Neutrophil (primary cell): ENCODE measurements at regions not wholly inside any gene's neighbourhood (a gene's known extent, or its start where the extent isn't known, plus 50 kb on each side); places are given as distances from the start of the nearest gene placed in this dataset.

ENCODE experiments used
- H3K27ac ChIP-seq: fragments of 200-600 bp; sonication (generic); 2 replicates; pipeline ENCODE4 v1.5.1; 2016; ENCODE audit warnings: mild to moderate bottlenecking, moderate library complexity
- H3K27me3 ChIP-seq: fragments of 200-600 bp; sonication (generic); 2 replicates; pipeline ENCODE4 v1.6.0; 2016; ENCODE audit warnings: mild to moderate bottlenecking
- H3K36me3 ChIP-seq: fragments of 200-600 bp; sonication (generic); 2 replicates; pipeline ENCODE4 v1.5.1; 2017
- H3K4me1 ChIP-seq, 2 experiments: fragments of 200-600 bp in 1 of 2; sonication (generic) in 1 of 2; 1 replicate in 1 of 2; 2 replicates in 1 of 2; pipeline versions ENCODE4 v1.5.1 to v1.6.1; 2013 to 2016; ENCODE audit warnings: low read depth in 1 of 2, low read length in 1 of 2, mild to moderate bottlenecking in 1 of 2, moderate library complexity in 1 of 2; ENCODE audit not compliant: control insufficient read depth in 1 of 2, insufficient read depth in 1 of 2
- H3K4me3 ChIP-seq, 2 experiments: fragments of 200-600 bp in 1 of 2; sonication (generic) in 1 of 2; 1 replicate in 1 of 2; 2 replicates in 1 of 2; pipeline ENCODE4 v1.5.1; 2013 to 2016; ENCODE audit warnings: low read depth in 1 of 2, low read length in 1 of 2, mild to moderate bottlenecking in 1 of 2, moderate library complexity in 1 of 2
- H3K9me3 ChIP-seq: fragments of 200-600 bp; sonication (generic); 2 replicates; pipeline ENCODE4 v1.5.1; 2016
- TF ChIP-seq, protein P1 (sequence below): fragments of 200-600 bp; sonication (generic); IDR thresholded peaks from 2 replicates; pipeline ENCODE4 v1.5.1; 2016; ENCODE audit warnings: antibody characterized with exemption

DNA sequence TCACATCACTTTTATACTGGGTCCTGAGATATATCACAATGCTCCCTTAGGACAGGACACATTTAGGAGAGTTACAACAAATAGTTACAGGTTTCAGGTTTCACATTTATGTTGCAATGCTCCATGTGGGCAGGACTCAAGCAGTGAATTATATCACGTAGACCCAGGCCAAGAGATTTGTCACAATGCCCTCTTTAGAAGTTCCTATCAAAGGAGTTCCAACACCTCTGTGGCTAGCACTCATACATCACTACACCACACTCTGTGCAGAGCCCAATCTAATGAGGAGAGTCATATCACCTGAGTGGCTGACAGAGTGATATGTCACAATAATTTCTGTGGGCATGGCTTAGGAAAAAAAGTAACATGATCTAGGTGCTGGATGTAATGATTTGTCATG, 1068.2 kb upstream of the AMELY start:
- Histone ChIP-seq H3K9me3 (no peaks in the 10 kb centered on the region), H3K4me3 (no peak overlapping the region), H3K4me1 (no peaks in the 10 kb centered on the region), H3K27me3 (no peaks in the 10 kb centered on the region), H3K27ac (no peak overlapping the region), H3K36me3 (no peaks in the 10 kb centered on the region)
- TF ChIP-seq, protein P1, sequence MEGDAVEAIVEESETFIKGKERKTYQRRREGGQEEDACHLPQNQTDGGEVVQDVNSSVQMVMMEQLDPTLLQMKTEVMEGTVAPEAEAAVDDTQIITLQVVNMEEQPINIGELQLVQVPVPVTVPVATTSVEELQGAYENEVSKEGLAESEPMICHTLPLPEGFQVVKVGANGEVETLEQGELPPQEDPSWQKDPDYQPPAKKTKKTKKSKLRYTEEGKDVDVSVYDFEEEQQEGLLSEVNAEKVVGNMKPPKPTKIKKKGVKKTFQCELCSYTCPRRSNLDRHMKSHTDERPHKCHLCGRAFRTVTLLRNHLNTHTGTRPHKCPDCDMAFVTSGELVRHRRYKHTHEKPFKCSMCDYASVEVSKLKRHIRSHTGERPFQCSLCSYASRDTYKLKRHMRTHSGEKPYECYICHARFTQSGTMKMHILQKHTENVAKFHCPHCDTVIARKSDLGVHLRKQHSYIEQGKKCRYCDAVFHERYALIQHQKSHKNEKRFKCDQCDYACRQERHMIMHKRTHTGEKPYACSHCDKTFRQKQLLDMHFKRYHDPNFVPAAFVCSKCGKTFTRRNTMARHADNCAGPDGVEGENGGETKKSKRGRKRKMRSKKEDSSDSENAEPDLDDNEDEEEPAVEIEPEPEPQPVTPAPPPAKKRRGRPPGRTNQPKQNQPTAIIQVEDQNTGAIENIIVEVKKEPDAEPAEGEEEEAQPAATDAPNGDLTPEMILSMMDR = no peak

DNA sequence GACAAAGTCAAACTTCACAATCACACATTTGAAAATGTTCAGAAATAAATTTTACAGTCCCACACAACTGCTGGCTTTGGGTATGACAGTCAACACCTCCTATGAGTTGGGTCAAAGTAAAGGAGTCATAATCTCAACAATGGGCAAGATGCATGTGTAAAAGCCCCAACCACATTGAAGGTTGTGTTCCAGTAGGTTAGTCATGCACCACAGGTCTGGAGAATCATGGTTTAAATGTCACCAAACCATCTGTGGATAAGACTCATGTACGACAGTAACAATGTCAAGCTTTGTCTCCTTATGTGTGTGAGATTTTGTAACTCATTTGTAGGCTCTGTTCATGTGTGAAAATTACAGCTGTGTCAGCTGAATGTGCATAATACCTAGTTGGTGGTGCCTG, 1065.7 kb upstream of the AMELY start:
- Histone ChIP-seq H3K36me3 (no peaks in the 10 kb centered on the region), H3K27me3 (no peaks in the 10 kb centered on the region), H3K4me3 (no peak overlapping the region), H3K4me1 (no peaks in the 10 kb centered on the region), H3K27ac (no peak overlapping the region), H3K9me3 (no peaks in the 10 kb centered on the region)
- TF ChIP-seq, protein P1 = no peak

DNA sequence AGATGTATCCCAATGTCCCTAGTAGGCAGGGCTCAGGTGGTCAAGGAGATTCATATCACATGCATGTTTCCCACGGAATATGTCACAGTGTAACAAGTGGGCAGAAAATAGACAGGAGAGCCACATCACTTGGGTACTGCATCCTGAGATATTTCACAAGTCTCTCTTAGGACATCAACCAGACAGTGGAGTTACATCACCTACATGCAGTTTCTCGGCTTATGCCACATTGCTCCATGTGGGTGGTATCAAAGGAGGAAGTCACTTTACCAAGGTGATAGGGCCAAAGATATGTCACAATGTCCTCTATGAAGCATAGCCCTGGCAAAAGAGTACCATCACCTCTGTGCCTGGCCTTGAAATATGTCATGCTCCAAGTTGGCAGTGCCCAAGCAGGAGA, 1056.7 kb upstream of the AMELY start:
- Histone ChIP-seq H3K4me1 (no peaks in the 10 kb centered on the region), H3K9me3 (no peaks in the 10 kb centered on the region), H3K27me3 (no peaks in the 10 kb centered on the region), H3K36me3 (no peaks in the 10 kb centered on the region), H3K4me3 (no peak overlapping the region), H3K27ac (peak overlapping the region; percentile 13)
- TF ChIP-seq, protein P1 = no peak

DNA sequence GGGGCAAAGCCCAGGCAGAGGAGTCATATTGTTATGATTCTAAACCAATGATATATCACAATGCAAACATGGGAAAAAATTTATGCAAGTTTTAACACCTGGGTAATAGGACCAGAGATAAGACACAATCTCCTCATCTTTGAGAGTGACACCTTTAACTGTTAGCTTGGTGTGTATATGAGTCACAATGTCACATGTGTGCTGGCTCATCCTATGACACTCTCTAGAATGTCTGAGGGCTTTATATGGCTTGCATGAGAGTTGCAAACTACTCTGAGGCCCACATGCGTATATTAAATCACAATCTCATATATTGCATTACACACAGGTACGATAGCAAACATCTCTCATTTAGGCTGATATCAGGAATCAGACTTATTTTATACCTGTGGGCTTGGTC, 1055.4 kb upstream of the AMELY start:
- TF ChIP-seq, protein P1 = no peak
- H3K27ac ChIP-seq = no peak overlapping the region
- H3K27me3 ChIP-seq = no peaks in the 10 kb centered on the region
- no peaks in the 10 kb centered on the region for H3K36me3 ChIP-seq
- H3K4me1 ChIP-seq = no peaks in the 10 kb centered on the region
- no peak overlapping the region for H3K4me3 ChIP-seq
- no peaks in the 10 kb centered on the region for H3K9me3 ChIP-seq

DNA sequence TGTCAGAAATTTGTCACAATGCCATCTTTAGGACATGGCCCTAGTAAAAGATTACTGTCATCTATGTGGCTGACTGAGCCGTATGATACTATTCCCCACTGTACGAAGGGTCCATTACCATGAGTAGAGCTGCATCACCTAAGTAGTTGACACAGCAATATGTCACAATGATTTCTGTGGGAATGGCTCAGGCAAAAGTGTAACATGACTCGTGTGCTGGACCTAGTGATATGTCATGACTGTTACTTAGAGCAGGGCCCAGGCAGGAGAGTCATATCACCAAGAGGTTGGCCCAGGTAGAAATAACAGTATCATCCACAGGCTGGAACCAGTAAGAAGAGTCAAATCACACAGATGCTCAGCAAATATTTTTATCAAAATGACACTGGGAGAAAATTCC, 1051.8 kb upstream of the AMELY start:
- Histone ChIP-seq H3K9me3 (no peaks in the 10 kb centered on the region), H3K27ac (no peak overlapping the region), H3K36me3 (no peaks in the 10 kb centered on the region), H3K4me1 (no peaks in the 10 kb centered on the region), H3K27me3 (no peaks in the 10 kb centered on the region), H3K4me3 (no peak overlapping the region)
- TF ChIP-seq, protein P1 = no peak

DNA sequence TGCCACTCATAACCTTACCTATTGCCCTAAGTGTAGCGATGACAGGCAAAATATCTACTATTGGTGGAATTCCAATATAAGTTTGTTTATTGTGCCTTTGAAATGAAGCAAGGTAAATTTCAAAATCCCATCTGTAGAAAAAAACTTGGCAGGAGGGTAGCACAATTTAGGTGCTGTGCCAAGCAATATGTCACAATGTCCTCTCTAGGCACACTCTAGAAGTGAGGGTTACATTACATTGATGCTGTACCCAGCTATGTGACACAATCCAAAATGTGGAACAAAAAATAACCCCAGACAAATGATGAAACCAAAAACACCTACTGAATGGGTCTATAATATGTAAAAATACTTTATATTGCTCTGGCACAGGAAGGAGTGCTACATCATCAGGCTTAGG, 1050.8 kb upstream of the AMELY start:
- TF ChIP-seq, protein P1 = no peak
- Histone ChIP-seq H3K27me3 (no peaks in the 10 kb centered on the region), H3K4me1 (no peaks in the 10 kb centered on the region), H3K27ac (no peak overlapping the region), H3K9me3 (no peaks in the 10 kb centered on the region), H3K4me3 (no peak overlapping the region), H3K36me3 (no peaks in the 10 kb centered on the region)
